HK-2 (cell line): ENCODE measurements at regions not wholly inside any gene's neighbourhood (a gene's known extent, or its start where the extent isn't known, plus 50 kb on each side); places are given as distances from the start of the nearest gene placed in this dataset.

Experiments
- DNase-seq: peaks from one replicate; pipeline ENCODE4 v3.0.0-alpha.2; 2018; ENCODE audit not compliant: unreplicated experiment

DNA sequence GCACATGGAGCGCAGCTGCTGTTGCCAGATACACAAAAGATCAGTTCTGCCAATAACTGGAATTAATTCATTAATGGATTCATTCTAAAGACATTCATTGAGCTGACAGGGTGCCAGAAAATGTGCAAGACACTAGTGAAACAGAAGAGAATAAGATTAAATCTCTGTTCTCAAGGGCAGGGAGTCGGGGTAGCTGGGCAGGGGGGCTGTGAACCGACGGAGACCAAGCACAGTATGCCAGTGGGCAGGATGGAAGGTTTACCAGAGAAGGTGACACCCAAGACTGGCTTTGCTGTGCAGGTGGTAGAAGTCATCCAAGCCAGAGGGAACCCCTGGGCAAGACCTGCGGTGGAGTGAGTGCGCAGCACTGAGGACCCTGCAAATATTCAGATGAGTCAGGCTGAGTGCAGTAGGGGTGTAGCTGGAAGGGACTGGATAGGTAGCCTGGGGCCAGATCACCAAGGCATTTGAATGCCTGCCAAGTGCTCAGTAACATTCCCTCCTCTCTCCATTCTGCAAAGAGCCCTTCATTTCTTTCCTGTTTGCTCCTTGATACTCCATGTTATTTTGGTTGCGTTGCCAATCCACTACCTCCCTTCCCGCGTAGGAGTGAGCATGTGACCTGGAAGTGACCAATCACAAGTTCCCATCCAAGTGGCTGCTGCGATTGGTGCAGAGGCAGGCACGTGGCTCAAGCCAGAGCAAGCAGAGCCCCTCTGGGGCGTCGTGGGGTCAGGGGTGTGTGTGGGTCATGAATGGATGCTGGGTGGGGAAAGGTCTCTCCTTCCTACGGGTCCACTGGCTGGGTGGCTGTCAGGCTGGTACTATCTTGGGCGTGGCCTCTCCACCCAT lies 413.1 kb downstream of the PTPRU start:
- DNase-seq = no peak

DNA sequence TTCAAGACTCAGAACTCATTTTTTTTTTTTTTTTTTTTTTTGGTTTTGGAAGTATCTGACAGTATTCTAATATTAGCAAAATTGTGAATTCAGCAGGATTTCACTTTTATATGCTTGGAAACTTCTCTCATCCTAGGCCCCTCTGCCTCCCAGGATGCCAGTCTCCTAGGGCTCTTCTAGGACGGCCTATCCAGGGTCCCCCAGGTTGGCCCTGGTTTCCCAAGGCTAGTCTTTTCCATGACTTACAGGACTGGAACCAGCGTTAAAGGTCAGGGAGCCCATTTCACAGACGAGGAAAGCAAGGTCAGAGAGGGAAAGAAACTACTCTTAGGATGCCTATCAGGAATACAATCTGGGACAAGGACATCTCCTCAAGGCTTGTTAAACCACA lies 412.5 kb downstream of the PTPRU start:
- DNase-seq = no peak

DNA sequence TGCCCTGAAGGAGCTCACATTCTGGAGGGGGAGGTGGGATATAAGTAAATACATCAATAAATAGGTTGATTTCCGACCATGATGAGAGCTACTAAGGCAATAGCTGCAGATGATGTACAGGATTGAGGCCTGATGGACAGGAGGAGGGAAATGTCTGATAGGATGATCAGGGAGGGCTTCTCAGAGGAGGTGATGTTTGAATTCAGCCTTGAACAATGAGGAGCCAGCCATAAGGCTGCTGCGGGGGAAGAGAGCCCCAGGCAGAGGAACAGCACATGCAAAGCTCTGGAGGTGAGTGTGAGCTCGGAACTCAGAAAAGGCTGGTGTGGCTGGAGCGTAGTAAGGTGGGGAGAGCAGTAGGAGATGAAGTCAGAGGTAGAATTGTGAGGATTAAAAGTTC lies 411.7 kb downstream of the PTPRU start:
- DNase-seq = no peak

DNA sequence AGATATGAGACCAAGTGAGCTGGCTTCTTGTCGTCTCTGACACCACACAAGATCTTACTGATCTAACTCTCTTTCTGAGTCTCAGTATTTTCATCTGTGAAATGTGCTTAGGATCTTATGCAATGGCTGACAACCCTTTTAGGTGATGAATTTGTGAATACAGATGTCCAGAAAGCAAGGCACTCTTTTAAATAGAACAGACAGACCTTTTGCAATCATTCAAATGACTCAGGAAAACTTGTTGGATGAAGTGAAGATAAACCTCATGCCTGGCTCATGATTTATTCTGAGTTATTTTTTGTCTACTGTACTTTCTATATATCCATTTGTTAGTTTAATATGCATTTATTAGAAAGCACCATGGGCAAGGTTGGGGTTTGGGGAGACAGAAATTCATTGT lies 411.3 kb downstream of the PTPRU start:
- DNase-seq = no peak

DNA sequence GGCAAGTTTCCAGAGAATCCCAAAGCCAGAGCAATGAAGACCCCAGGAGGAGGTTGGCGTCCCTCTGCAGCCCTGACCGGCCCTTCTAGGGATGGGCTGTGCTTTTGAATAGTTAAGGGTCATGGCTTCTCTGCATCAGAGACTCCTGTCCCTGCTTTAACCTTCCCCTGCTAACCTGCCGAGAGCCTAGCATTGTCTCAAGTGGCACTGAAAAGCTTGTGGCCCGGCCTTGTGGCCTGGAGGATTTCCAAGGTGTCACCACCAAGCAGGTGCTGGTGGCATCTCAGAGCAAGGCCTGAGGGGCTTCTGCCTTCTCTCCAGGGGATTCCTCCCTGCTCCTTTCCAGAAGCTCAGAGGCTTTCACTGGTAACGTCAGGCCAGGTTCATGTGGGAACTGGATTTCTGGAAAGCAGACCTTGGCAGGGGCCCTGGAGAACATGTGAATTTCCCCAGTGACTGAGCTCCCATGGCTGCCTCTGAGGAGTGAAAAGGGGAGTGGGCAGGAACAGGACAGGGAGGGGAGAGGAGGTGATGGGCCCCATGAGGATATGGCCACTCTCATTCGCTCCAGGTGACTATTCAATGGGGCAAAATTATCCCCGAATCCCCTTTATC lies 409.9 kb downstream of the PTPRU start:
- DNase-seq = no peak

DNA sequence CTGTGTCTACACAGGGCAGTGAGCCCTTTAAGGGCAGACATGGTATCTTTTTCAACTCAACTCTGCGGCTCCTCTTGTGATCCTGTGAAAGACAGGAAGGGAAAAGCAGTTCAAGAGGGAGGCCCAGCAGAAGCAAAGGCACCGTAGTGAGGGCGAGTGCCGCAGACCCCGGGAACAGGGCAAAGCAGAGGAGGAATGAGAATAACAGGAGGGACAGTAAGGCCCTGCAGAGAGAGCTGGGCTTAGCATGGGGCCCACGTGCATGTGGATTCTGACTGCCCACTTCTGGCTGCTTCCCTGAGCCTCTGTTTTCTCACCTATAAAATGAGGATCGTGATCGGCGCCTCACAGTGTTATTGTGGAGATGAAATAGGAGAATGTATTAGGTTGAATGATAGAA lies 409.3 kb downstream of the PTPRU start:
- no peak for DNase-seq

DNA sequence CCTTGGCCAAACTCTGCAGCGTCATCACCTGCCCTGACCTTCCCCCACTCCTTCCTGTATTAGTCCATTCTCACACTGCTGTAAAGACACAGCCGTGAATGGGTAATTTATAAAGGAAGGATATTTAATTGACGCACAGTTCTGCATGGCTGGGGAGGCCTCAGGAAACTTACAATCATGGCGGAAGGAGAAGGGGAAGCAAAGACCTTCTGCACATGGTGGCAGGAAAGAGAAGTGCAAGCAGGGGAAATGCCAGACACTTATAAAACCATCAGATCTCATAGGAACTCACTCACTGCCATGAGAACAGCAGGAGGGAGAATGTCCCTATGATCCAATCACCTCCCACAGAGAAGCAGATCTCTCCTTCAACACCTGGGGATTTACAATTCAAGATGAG lies 408.5 kb downstream of the PTPRU start:
- DNase-seq = no peak

DNA sequence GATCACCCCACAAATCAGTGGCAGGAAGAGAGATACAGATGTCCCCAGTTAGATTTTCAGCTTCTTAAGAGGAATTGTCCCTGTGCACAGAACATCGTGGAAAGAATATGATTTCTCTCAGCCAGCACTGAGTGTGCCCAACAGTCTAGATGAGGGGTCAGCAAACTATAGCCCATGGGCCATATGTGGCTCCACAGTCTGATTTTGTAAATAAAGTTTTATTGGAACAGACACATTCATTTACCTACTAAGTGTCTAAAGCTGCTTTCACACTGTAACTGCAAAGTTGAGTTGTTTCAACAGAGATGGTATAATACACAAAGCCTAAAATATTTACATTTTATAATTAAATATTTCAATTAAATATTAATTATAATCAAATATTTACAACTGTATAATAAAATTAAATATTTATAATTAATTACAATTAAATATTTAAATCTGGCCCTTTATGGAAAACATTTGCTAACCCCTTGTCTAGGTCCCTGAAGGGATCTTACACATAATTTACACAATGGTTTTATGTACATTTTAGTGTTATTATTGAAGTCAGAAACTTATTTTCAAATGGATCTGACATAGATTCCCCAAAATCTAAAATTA lies 407.6 kb downstream of the PTPRU start:
- DNase-seq = no peak

DNA sequence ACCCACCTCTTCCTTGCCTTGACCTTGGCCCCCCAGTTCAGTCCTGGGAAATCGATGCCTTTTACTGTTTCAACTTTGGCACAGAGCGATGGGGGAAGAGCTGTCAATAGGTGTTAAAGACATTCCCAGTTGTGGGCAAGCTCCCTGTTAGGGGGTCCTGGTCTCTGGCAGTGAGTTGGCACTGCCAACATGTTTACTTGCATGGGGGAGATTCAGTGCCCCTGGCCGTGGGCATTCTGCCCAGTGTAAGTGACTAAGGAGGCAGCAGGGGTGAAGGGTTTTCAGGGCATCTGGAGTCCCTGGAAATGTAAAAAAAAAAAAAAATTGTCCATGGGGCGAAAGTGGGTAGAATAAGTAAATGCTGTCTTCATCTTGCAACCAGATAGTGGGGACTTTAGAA lies 407.0 kb downstream of the PTPRU start:
- DNase-seq = no peak

DNA sequence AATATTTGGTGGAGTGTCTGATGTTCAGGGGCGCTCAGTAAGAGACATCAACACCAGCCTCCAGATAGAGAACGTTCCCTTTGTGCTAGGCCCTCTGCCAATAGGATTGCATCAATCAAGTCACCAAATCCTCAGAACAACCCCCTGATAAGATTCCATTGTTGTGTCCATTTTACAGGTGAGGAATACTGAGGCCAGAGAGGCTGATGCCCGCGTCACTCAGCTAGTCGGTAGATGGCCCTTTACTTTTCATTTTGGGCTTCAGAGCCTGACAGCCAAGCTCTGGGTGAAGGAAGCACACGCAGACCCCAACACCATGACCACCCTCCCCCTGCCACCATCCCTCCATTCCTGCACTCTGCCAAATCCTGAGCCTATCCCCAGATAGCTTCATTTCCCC lies 406.2 kb downstream of the PTPRU start:
- no peak for DNase-seq

DNA sequence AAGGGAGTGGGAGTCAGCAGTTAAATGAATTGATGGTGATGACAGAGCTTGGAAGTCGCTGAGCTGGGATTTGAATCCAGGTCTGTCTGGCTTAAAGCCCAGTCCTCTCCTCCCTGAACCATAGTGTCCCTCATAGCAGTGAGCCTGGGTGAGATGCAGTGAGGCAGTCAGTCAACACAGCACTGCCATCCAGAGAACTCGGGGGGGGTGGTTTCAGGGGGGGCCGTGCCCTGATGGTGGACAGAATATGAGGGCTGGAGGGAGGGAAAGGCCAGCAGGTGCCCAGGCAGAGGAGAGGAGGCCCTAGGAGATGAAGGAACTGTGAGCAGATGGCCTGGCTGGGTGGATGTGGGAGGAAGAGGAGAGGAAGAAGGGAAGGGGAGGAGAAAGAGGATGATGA lies 405.6 kb downstream of the PTPRU start:
- DNase-seq = no peak

DNA sequence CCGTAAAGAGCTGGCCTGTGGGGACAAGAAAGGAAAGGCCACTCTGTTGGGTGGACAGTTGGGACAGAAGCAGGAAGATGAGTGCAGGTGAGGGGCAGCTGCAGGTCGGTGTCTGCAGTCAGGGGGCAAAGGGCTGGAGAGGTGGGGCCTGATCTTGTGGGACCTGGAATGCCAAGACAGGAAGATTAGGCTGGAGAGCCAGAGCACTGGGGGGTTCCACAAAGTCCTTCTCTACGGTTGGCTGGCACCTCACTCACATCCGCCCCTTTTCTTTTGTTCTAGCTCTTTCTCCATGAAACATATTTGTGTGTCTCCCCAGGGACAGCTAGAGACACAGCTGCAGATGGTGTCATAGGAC lies 404.1 kb downstream of the PTPRU start:
- DNase-seq = no peak

DNA sequence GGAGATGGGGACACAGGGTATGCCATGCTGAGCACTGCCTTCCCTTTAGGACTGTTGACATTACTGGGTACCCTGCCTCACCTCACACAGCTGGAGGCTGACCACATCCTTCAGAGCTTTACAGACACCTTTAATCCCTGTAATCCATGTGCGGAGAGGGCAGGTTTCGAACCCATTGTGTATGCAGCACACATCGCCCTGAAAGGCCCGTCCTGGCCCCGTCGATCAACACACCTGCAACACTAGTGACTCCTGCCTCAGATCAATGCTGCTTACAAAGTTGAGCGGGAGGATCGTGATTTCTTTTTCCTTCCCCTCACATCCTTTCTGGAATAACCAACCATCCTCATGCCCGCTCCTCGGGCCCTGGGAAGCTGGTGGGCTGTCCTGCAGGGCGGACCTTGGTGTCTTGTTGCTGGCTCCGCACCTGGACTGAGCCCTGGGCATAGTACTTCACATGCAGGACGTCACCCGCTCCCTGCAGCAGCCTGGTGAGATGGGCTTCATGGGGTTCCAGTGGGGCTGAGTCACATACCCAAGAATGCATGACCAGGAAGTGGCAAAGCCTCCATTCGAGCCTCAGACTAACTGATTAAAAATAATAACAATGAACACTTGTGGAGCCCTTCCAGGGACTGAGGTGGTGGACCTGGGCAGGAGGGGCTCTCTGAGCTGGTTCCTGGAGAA lies 403.6 kb downstream of the PTPRU start:
- peak; percentile 83 for DNase-seq

DNA sequence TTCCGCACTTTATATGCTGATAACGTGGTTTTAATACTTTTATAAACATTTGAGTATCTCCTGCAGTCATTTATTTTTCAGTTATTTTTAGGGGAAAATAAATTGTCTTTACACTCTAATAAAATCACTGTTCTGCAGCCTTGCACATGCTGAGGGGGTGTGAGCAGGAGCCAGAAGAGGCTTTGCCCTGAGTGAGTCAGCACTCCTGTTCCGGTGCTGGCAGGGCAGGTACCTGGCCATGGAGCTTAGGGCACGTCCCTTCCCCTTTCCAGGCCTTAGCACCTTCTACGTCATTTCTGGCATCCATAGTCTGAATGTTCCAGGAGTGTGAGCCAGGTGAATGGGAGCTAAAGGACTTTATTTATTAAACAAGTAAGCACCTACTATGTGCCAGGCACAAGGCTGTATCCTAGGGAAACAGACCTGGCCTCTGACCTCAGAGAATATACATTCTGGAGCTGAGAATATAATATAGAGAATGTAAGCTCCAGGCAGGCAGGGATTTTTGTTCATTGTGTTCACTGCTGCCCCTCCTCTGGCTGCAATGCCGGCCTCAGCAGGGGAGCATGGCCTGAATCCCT lies 402.9 kb downstream of the PTPRU start:
- peak; percentile 30 for DNase-seq

DNA sequence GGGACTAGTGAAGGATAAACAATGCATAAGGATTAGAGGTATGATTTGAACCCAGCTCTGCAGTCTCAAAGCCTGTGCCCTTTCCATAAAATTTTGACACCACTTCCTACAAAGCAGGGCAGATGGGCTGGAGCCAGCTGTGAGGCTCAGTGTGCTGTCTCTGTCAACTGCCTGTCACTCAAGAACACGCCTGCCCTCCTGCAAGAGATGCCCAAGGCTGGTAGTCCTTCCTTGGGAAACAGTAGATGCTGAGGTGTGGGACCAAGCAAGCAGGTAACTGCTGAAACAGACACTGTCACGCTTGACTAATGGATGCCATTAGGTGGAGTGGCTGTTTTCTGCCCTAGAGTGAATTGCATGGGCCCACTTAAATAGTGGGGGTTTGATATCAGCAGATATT lies 402.0 kb downstream of the PTPRU start:
- DNase-seq = no peak

DNA sequence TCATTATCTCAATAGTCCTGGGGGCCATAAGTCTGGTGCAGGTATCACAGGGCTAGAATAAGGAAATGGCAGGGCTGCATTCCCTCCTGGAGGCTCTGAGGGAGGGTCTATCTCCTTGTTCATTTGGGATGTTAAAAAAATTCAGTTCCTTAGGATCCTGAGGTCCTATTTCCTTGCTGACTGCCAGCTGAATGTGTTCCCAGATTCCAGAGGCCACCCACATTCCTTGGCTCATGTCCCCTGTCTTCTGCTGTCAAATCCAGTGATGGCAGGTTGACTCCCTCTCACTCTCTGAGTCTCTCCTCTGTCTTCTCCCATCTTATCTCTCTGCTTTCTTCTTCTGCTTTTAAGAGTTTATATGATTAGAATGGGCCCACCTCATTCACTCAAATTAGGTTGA lies 400.6 kb downstream of the PTPRU start:
- DNase-seq = no peak

DNA sequence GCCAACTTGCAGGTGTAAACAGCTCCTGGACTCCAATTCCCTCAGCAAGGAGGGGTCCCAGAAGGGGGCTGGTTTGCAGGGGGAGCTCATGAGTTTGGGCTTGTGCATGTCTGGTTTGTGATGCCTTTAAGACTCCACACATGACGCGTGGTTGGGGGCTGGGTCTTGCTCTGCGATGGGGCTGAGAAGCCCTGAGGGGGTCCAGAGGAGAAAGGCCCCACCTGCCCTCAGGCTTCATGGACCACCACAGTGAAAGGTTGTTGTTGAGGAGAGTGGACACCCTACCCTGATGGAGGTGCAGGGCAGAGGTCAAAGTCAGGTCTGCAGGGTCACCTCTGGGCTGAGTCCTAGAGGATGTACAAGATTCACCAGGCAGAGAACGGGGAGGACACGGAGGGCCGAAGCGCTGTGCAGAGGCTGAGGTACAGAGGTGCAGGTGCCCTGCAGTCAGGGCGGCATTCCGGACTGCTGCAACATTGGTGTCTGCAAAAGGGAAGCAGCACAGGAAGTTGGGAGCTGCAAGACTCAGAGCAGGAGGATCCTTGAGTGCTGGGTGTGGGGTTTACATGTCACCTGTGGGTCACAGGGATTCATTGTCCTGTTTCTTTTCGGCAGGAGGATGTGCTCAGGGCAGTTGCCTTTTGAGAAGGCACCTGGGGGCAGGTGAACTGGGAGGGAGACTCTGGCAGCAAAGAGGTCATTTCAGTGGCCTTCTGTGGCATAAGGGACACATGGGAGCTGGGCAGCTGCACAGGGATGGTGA lies 399.4 kb downstream of the PTPRU start:
- DNase-seq = no peak

DNA sequence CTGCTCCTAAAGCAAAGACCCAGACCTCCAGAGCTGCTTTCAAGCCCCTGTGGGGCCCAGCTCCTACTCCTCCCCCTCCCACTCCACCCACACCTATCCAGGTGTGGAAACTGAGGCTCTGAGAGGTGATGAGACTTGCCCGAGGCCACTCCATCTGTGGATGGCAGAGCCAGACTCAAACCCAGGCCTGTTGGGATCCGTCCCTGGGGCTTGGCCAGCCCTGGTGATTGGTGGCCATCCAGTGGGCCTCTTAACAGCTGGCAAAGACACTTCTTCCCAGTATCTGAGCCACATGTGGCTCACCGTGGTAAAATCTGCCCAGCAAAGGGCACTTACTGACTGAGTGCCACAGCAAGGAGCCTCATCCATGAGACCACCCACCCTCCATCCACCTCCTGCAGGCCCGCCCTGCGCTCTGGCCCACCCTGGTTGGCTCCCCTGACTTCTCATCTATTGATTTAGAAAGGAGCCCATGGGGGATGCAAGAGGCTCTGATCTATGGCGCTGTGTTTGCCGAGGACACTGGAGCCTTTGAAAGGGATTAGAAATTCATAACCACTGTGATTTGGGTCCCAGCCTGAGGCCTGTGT lies 398.5 kb downstream of the PTPRU start:
- no peak for DNase-seq

DNA sequence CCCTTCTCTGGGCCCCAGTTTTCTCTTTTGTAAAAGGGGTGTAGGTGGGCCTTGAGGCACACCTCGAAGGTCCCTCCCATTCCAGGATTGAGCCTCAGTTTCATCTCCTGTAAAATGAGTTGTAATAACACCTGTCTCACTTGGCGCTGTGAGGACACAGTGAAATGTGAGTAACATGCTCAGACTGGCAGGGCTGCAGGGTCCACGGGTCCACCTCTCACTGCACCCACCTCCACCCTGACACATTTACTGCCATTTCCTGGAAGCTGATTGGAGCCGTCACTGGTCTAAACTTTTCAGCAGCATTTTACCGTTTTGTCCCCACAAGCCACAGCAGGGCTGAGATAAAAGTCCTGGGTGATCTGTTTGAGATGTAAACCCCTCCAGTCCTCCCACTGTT lies 398.0 kb downstream of the PTPRU start:
- no peak for DNase-seq

DNA sequence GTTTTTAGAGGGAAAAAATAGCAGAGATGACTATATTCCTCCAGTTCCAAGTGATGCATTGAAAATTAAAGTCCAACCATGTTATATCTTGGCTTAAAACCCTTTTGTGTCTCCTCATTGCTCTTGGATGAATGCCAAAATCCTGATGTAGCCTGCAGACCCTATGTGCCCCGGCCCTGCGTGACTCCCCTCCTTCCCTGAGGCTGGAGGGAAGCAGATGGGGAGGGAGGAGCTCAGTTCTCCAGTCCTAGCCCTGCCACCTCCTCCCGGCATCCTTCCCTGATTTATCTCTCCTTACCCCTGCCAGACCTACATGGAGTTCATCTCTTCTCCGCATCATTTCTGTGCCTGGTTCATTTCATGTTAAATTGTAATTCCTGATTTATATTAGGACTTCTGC lies 397.4 kb downstream of the PTPRU start:
- no peak for DNase-seq
